GM19324 (cell line): ENCODE measurements at regions not wholly inside any gene's neighbourhood (a gene's known extent, or its start where the extent isn't known, plus 50 kb on each side); places are given as distances from the start of the nearest gene placed in this dataset.

Source experiments
- ATAC-seq: cut with Tn5 transposase; IDR thresholded peaks from one replicate; pipeline ENCODE4 v1.9.1; 2021; ENCODE audit warnings: mild to moderate bottlenecking, moderate library complexity; ENCODE audit not compliant: unreplicated experiment, low FRiP score

DNA sequence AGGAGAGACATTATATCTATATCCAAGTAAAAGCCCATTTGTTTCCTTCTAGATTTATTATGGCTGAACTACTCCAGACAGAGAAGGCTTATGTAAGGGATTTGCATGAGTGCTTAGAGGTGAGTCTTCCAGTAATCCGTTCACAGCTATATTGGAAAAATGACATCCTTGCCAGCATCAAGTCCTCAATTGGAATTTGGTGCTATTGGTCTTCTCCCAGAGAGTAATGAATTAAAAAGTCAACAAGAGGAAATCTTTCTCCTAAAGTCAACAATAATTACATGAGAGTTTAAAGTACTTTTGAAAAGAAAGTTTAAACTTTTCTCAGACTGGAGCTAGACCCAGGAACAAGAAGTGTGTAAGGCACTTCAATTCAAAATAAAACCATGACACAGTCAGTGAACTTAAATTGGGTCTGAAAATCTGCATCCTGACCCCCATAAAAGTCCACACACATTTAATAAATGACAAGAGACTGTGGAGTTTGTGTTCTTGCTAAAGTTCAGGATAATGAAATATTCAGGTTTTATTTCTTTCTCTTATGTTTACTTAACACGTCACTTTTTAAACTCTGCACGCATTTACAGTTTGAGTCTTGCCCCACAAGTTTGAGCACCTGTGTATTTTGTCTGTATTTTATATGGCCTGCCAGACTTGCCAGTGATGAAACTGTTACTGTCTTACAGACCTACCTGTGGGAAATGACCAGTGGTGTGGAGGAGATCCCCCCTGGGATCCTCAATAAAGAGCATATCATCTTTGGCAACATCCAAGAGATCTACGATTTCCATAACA, 268.2 kb upstream of the UMPS start:
- ATAC-seq: no peak

DNA sequence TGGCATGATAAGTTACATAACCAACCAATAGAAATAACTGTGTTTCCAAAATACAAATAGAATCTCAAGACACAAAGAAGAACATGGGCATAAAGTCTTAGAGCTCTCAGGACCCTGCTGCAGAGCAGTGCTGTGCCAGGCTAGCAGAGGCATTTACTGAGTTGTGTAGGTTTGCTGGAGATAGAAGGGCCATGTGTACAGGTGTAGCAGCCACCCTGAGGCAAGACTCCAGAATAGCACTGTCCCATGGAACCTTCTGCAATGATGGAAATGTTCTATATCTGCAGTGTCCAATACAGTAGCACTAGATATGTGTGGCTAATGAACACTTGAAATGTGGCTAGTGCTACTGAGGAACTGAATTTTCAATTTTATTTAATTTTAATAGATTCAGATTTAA, 267.0 kb upstream of the UMPS start:
- no peak for ATAC-seq

- ATAC-seq: no peak
Observed at GRCh38 chr3:124467980-124468902, 262.0 kb upstream of the UMPS start.

DNA sequence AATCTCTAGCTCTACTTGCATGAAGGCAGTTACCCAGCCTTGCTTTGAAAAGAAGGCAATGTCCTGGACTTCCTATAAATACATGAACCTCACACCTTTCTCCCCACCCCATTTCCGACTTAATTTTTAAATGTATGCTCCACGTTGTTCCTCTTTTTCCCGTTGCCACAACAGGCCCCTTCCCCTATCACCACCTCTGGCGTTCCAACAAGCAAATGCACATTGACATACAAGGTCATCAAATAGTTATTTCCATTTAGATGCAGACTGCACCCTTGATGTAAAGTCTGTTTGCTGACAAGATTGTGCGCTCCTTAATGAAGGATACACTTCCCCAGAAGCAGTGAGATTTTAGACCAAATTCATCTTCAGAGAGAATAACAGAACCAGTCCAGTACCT, 260.7 kb upstream of the UMPS start:
- ATAC-seq: no peak

- ATAC-seq: no peak
Observed at GRCh38 chr3:124478830-124479229, 251.4 kb upstream of the UMPS start.

- ATAC-seq: no peak
Observed at GRCh38 chr3:124483915-124484470, 246.3 kb upstream of the UMPS start.

DNA sequence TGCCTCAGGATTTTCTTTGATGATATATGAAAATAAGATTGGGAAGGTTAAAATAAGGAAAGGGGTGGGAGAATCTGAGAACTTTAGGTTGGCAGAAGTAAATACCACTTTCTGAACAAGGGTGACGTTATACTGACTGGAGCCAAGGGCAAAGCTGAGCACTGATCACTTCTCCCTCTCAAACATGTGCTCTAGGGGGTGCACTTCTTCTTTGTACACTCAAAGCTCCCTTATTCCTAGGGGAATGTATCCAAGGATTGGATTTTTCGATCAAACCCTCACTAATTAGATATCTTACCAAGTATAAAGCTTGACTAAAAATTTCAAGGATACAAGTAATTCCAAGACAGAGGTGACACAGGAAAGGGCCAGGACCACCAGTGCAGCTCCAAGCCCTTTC, 243.9 kb upstream of the UMPS start:
- ATAC-seq: no peak

DNA sequence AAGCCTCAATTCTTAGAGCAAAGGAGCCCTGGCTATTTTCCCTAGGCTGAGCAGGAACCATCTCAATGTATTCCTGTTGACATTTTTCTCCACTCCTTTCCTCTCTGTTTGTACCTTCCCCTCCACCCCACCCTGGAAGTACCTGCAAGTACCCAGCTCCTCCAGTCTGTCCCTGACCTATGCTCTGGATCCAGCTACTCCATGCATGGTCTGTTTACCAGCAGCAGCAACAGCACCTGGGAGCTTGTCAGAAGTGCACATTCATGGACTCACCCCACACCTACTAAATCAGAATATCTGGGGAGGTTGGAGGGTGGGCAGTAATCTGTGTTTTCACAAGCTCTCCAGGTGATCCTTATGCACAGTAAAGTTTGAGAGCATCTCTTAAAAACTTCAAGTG, 240.7 kb upstream of the UMPS start:
- ATAC-seq: no peak

DNA sequence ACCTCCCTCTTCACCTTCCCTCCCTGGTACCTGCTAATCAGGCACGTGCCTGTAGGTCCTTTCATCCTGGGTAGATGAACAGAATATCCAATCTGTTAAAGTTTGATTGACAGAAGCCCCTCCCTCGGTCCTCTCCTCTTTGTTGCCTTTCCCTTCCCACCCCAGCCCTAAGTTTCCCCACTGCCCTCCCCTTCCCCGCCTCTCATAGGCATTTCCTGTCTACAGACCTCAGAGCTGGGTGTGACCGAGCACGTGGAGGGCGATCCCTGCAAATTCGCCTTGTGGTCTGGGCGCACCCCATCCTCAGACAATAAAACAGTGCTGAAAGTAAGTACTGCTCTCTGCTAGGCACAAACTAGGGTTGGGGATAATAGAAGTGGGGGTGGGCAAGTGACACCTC, 239.2 kb upstream of the UMPS start:
- ATAC-seq: no peak

- ATAC-seq: no peak
Observed at GRCh38 chr3:124491875-124492274, 238.4 kb upstream of the UMPS start.

DNA sequence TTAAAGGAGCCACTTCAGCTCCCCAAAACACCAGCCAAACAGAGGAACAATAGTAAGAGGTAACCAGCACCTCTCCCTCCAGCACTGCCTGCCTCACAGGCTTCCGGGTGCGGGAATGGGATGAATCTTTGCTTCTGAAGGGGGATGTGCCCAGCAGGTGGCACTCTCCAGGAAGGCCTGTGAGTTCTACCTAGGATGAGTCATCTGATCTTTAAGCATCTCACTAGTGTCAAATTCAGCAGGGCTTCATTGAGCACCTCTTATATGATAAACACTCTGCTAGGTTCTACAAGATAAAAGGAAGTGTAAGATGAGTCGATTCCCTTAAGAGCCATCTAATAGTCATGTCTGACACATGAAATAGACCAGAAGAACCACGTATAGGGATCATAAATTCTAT, 237.4 kb upstream of the UMPS start:
- ATAC-seq: no peak

DNA sequence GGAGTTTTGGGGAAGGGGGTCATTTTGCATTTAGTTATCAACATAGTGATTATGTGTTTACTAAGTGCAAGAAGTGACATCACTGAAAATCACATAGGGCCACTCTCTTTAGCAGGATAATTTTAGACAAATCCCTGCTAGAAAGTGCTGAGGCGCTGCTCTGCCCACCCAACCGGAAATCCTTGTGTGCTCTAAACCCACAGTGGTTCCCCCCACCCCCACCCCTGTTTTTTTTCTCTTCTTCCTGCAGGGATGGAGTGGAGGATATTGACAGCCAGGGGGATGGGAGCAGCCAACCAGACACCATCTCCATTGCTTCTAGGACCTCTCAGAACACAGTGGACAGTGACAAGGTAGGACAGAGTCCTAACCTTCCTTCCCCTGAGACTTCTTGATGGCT, 234.2 kb upstream of the UMPS start:
- no peak for ATAC-seq

DNA sequence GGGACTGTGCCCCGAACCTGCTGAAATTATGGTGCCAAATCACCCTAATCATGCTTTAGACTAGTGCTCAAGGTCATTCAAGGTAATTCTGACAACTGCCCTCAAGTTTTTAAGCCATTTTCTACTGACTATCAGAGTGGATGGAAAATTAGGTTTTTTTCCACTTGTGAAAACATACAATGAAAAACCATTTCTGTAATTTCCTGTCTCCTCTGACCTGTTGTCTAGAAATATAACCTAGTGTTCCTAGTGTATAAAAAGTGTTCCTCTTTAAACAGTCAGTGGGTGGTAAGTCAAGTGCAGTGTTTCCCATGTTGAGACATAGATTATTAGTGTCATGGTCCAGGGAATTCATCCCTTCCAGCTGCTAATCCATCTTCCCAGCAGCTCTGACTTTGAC, 232.8 kb upstream of the UMPS start:
- ATAC-seq: no peak

DNA sequence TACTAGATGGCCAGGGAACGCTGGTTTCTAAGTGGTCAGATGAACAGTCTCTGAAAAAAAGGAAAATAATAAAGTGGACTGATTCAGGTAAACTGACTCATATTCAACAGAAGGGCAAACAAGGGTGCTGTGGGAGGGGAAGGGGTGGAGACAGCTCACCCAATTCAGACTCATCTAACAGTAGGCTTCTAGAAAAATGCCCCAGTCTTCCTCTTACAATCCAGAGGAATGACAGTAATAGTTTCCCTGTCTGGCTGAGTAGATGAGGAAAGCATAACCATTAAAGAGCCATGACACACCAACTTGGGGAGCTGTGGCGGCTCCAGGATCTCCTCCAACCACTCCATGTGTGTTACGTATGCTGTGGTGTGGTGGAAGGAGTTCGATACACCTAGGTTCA, 231.4 kb upstream of the UMPS start:
- ATAC-seq: no peak

DNA sequence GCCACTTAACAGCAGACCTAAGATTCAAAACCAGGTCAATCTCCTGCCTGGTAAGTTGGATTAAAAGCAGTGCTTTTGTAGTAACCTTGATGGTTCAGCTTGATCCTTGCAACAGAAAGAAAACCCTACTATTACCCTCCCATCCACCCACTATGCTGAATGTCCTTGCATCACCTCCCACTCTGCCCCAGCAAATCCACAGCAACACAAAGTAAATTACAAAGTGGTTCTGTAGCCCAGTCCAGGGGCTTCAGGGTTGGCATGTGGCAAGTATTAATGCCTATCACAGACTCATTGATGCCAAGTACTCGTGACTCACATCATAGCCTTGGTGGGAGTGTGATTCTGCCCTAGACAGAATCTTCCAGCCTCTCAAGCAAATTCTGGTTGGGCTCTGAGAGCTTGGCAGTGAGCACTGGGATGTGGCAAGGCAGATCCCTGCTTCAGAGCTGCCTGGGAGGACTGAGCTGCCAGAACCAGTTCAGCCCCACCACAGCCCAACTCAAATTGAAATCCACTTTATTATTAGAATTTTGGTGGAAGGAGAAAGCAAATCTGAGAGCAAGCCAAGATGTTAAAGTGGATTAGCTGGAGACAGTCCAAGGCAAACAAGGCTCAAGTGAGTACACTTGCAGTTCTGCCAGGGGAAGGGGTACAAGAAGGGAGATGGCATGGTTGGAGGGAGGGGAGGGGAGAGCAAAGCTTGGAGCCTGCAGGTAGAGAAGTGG, 225.8 kb upstream of the UMPS start:
- ATAC-seq: no peak

DNA sequence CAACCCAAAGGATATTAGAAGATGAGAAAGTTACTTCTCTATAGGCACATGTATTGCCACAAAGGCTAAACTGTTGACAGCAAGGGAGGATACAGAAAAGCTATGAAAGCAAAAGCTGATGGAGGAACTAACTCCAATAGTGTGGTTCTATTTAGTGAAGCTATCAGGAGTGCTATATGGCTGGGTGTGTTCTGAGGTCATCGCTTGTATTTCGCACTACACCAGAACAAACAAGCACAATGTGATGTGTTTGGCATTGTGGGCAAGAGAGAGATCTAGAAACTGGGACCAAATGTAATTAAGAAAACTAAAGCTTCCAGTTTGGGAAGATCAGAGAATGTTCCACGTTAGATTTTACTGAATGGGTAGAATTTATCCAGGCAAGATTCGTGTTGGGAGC, 220.4 kb upstream of the UMPS start:
- ATAC-seq: no peak

DNA sequence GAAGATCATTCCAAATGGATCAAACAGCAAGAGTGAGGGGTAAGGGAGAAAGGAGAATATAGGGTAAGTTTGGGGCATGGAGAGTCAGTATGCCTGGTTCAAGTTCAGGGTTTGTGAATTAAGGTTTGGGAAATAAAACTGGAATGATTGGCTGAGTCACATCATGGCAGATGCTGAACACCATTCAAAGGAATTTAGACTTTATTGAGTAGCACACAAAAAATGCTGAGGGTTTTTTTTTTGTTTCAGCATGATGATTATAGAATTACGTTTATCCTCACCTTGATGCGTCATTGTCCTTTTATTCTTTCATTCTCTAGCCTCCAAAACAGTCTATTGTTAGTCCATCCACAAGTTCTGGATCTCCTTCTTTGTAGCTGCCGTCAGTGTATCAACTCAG, 220.0 kb upstream of the UMPS start:
- no peak for ATAC-seq

- no peak for ATAC-seq
Observed at GRCh38 chr3:124512881-124513609, 217.2 kb upstream of the UMPS start.

GRCh38 chr3:124513610-124513997, 216.6 kb upstream of the UMPS start:
- ATAC-seq: no peak

DNA sequence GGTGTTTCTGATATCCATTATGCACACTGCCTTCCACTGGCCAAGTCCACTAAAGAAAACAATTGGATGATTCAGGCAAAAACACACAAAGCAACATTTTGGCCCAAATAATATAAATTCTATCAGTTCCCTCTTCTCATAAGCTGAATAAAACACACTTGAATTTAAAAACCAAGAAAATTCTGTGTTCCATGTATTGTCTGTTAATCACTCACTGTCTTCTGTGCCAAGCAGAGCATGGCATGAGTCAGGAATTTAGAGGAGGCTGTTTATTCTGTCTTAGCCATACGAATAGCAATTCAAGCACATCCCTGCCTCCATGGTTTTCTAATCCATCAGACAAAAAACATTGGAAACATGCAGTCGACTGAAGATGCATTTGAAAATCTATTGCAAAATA, 215.6 kb upstream of the UMPS start:
- ATAC-seq: no peak
